SK-N-SH (cell line): ENCODE measurements at regions not wholly inside any gene's neighbourhood (a gene's known extent, or its start where the extent isn't known, plus 50 kb on each side); places are given as distances from the start of the nearest gene placed in this dataset.
"Not testable (repeated sequence)": the region's sequence is repeated elsewhere in the genome, so short reads cannot be mapped to it uniquely, and the experiment has no call there.

ENCODE experiments used
- CTCF ChIA-PET: fragments of 300-600, 350-600 bp; formaldehyde crosslinking; extraction: SDS; loops from one replicate; lab custom pipeline; 2021; lab: Yijun Ruan, JAX
- POLR2A ChIA-PET: fragments of 350-600 bp; sonication (Branson Sonifier 250); formaldehyde crosslinking; extraction: SDS; loops from one replicate; lab custom pipeline; 2020; ENCODE audit warnings: antibody characterized with exemption, inconsistent platforms; lab: Yijun Ruan, JAX
- DNase-seq: peaks from one replicate; pipeline ENCODE4 v3.0.0; 2012
- H2AFZ ChIP-seq: fragments of 200-600 bp; sonication (generic); 2 replicates; pipeline ENCODE4 v1.8.1; 2016; ENCODE audit warnings: antibody characterized with exemption, mild to moderate bottlenecking, low read depth
- H3F3A ChIP-seq: fragments of 200-600 bp; sonication (generic); replicated peaks from 2 replicates; pipeline ENCODE3; 2016; ENCODE audit warnings: antibody characterized with exemption, mild to moderate bottlenecking; ENCODE audit not compliant: insufficient read depth
- H3K27ac ChIP-seq, 2 experiments: fragments of 200-500 bp in 1 of 2; fragments of 200-600 bp in 1 of 2; sonication (Bioruptor generic) in 1 of 2; sonication (generic), shearing (Covaris generic) in 1 of 2; 2 replicates each; pipeline versions ENCODE4 v1.5.1 to v1.6.1; 2014 to 2016; ENCODE audit warnings: low read depth in 2 of 2, inconsistent platforms in 1 of 2, low read length in 1 of 2, mild to moderate bottlenecking in 1 of 2, mixed read lengths in 1 of 2
- H3K27me3 ChIP-seq: fragments of 200-600 bp; sonication (generic), shearing (Covaris generic); 2 replicates; pipeline ENCODE4 v1.6.1; 2016; ENCODE audit warnings: mixed run types; ENCODE audit not compliant: insufficient read depth
- H3K36me3 ChIP-seq, 2 experiments: fragments of 200-500 bp in 1 of 2; fragments of 200-600 bp in 1 of 2; sonication (Bioruptor generic) in 1 of 2; sonication (generic) in 1 of 2; replicated peaks in 1 of 2; 2 replicates each; pipeline versions ENCODE3 to v1.5.1; 2014 to 2016; ENCODE audit warnings: low read length in 1 of 2, mild to moderate bottlenecking in 1 of 2; ENCODE audit not compliant: insufficient read depth in 2 of 2, control insufficient read depth in 1 of 2
- H3K4me1 ChIP-seq, 2 experiments: fragments of 200-500 bp in 1 of 2; fragments of 200-600 bp in 1 of 2; sonication (Bioruptor generic) in 1 of 2; sonication (generic), shearing (Covaris generic) in 1 of 2; 2 replicates each; pipeline versions ENCODE4 v1.5.1 to v1.6.1; 2014 to 2016; ENCODE audit warnings: low read depth in 1 of 2, low read length in 1 of 2, mixed run types in 1 of 2; ENCODE audit not compliant: insufficient read depth in 2 of 2, control insufficient read depth in 1 of 2
- H3K4me2 ChIP-seq: fragments of 200-600 bp; sonication (generic), shearing (Covaris generic); 2 replicates; pipeline ENCODE4 v1.6.1; 2017; ENCODE audit warnings: mixed run types
- H3K4me3 ChIP-seq, 2 experiments: fragments of 200-500 bp in 1 of 2; fragments of 200-600 bp in 1 of 2; sonication (Bioruptor generic) in 1 of 2; sonication (generic), shearing (Covaris generic) in 1 of 2; 2 replicates each; pipeline versions ENCODE4 v1.5.1 to v1.8.1; 2014 to 2016; ENCODE audit warnings: low read depth in 2 of 2, inconsistent platforms in 1 of 2, low read length in 1 of 2, mild to moderate bottlenecking in 1 of 2, mixed read lengths in 1 of 2, moderate library complexity in 1 of 2
- H3K79me2 ChIP-seq: fragments of 200-600 bp; sonication (generic); 2 replicates; pipeline ENCODE4 v1.8.1; 2017; ENCODE audit warnings: mild to moderate bottlenecking; ENCODE audit not compliant: insufficient read depth
- H3K9ac ChIP-seq: fragments of 200-600 bp; sonication (generic); 2 replicates; pipeline ENCODE4 v1.6.1; 2017; ENCODE audit warnings: mixed run types
- H3K9me2 ChIP-seq: fragments of 200-600 bp; sonication (generic); 2 replicates; pipeline ENCODE4 v1.6.1; 2017; ENCODE audit warnings: mixed run types
- H3K9me3 ChIP-seq: fragments of 200-600 bp; sonication (generic); 2 replicates; pipeline ENCODE4 v1.6.1; 2017; ENCODE audit warnings: mixed run types, mild to moderate bottlenecking, moderate library complexity
- H4K20me1 ChIP-seq: fragments of 200-600 bp; sonication (generic); 2 replicates; pipeline ENCODE4 v1.6.1; 2017; ENCODE audit warnings: mild to moderate bottlenecking, mixed run types; ENCODE audit not compliant: insufficient read depth
- CTCF ChIP-seq: fragments of 200-600 bp; sonication (generic); IDR thresholded peaks from 2 replicates; pipeline ENCODE4 v1.6.1; 2017; ENCODE audit warnings: antibody characterized with exemption, mild to moderate bottlenecking, moderate library complexity
- FOSL2 ChIP-seq: IDR thresholded peaks from 2 replicates; pipeline ENCODE4 v1.4.0; 2012; ENCODE audit warnings: low read depth, mild to moderate bottlenecking, moderate library complexity, borderline replicate concordance
- FOXM1 ChIP-seq: IDR thresholded peaks from 2 replicates; pipeline ENCODE4 v1.4.0; 2012; ENCODE audit warnings: low read depth, mild to moderate bottlenecking
- GABPA ChIP-seq: IDR thresholded peaks from 2 replicates; pipeline ENCODE4 v1.4.0; 2012; ENCODE audit warnings: low read depth, mild to moderate bottlenecking
- MXI1 ChIP-seq: IDR thresholded peaks from 2 replicates; pipeline ENCODE4 v1.6.1; 2012; ENCODE audit warnings: mild to moderate bottlenecking, low read depth, low read length, improper control_type of control experiment
- NRF1 ChIP-seq: IDR thresholded peaks from 2 replicates; pipeline ENCODE4 v1.6.1; 2012; ENCODE audit warnings: low read depth, mild to moderate bottlenecking, low read length
- RAD21 ChIP-seq: IDR thresholded peaks from 2 replicates; pipeline ENCODE4 v1.6.1; 2012; ENCODE audit warnings: mild to moderate bottlenecking, low read length
- REST ChIP-seq: IDR thresholded peaks from 2 replicates; pipeline ENCODE4 v1.6.1; 2012; ENCODE audit warnings: mild to moderate bottlenecking, low read depth, low read length, moderate library complexity
- RXRA ChIP-seq: IDR thresholded peaks from 2 replicates; pipeline ENCODE4 v1.4.0; 2012; ENCODE audit warnings: low read depth, mild to moderate bottlenecking, borderline replicate concordance
- SMC3 ChIP-seq: IDR thresholded peaks from 2 replicates; pipeline ENCODE4 v1.6.1; 2012; ENCODE audit warnings: low read depth, low read length, improper control_type of control experiment
- TEAD4 ChIP-seq: IDR thresholded peaks from 2 replicates; pipeline ENCODE4 v1.4.0; 2012; ENCODE audit warnings: mild to moderate bottlenecking, borderline replicate concordance; ENCODE audit not compliant: insufficient read depth
- USF2 ChIP-seq: fragments of 150-350 bp; IDR thresholded peaks from 2 replicates; pipeline ENCODE4 v1.6.1; 2017; ENCODE audit warnings: antibody characterized with exemption, low read length, low read depth, borderline replicate concordance
- ZBTB33 ChIP-seq: IDR thresholded peaks from 2 replicates; pipeline ENCODE4 v1.4.0; 2012; ENCODE audit warnings: low read depth, borderline replicate concordance
- WGBS: methylation state at CpG from one replicate; pipeline ENCODE4 v1.1.6; 2017; ENCODE audit warnings: low lambda C conversion rate; 5-methylcytosine and 5-hydroxymethylcytosine counted together

- no peaks in the 10 kb centered on the region for H3K9me3 ChIP-seq
- H3K27me3 ChIP-seq = no peaks in the 10 kb centered on the region
- WGBS = 34% methylated on average over 8 of the region's 8 CpGs
- ChIA-PET POLR2A (no interaction called here), CTCF (no interaction called here)
- no peaks in the 10 kb centered on the region for H3K4me1 ChIP-seq
- no peak for DNase-seq
- TF ChIP-seq RXRA = no peak
- H4K20me1 ChIP-seq = no peaks in the 10 kb centered on the region
- no peaks in the 10 kb centered on the region for H3K36me3 ChIP-seq
- H3K4me3 ChIP-seq = no peak overlapping the region
- H2AFZ ChIP-seq = no peak overlapping the region
- H3K79me2 ChIP-seq = no peaks in the 10 kb centered on the region
- no peaks in the 10 kb centered on the region for H3K9me2 ChIP-seq
- H3K9ac ChIP-seq = no peak overlapping the region
- no peak overlapping the region for H3K4me2 ChIP-seq
- no peak overlapping the region for H3K27ac ChIP-seq
- H3F3A ChIP-seq = no peaks in the 10 kb centered on the region
Observed at GRCh38 chrX:152061083-152061482, 77.3 kb downstream of the MAGEA10 start.

- CTCF ChIA-PET, H3K4me1 ChIP-seq, H4K20me1 ChIP-seq, H3K9me3 ChIP-seq, H3K9ac ChIP-seq, H3K9me2 ChIP-seq, POLR2A ChIA-PET, H2AFZ ChIP-seq, DNase-seq, H3K79me2 ChIP-seq, H3K27ac ChIP-seq, H3K36me3 ChIP-seq, H3F3A ChIP-seq, H3K4me3 ChIP-seq, H3K27me3 ChIP-seq, H3K4me2 ChIP-seq: not testable (repeated sequence)
- 3% methylated on average over 1 of the region's 1 CpG for WGBS
Observed at GRCh38 chrX:152050623-152051022, 76.1 kb upstream of the GABRE start.

- 20% methylated on average over 1 of the region's 1 CpG for WGBS
- H3K9me3 ChIP-seq = peaks cover 4% of the 10 kb centered on the region; the same call in 1 of the 2 replicates
- no peak overlapping the region for H3K4me2 ChIP-seq
- no peaks in the 10 kb centered on the region for H3K9me2 ChIP-seq
- H3K36me3 ChIP-seq = no peaks in the 10 kb centered on the region
- H3K79me2 ChIP-seq = no peaks in the 10 kb centered on the region
- no peak overlapping the region for H2AFZ ChIP-seq
- ChIA-PET CTCF (no interaction called here), POLR2A (no interaction called here)
- H3K4me3 ChIP-seq = no peak overlapping the region
- no peak overlapping the region for H3K9ac ChIP-seq
- H3K27ac ChIP-seq = no peak overlapping the region
- no peaks in the 10 kb centered on the region for H4K20me1 ChIP-seq
- no peaks in the 10 kb centered on the region; the same call in 1 of the 2 replicates for H3K27me3 ChIP-seq
- H3K4me1 ChIP-seq = no peaks in the 10 kb centered on the region
- no peak for DNase-seq
- H3F3A ChIP-seq = no peaks in the 10 kb centered on the region
- TF ChIP-seq FOXM1 (no peak), ZBTB33 (no peak), REST (no peak), NRF1 (no peak), RXRA (no peak), GABPA (no peak), USF2 (no peak), FOSL2 (no peak), TEAD4 (no peak), RAD21 (no peak), MXI1 (no peak), SMC3 (no peak), CTCF (no peak)
Observed at GRCh38 chrX:152044383-152044782, 69.9 kb upstream of the GABRE start.
